Neural progenitor cell (in vitro differentiated cells): ENCODE measurements at regions not wholly inside any gene's neighbourhood (a gene's known extent, or its start where the extent isn't known, plus 50 kb on each side); places are given as distances from the start of the nearest gene placed in this dataset.

Experiments used
- CTCF ChIP-seq: fragments of 200-600 bp; sonication (generic); IDR thresholded peaks from 2 replicates; pipeline ENCODE4 v1.5.1; 2017; ENCODE audit warnings: antibody characterized with exemption, mild to moderate bottlenecking
- EZH2 ChIP-seq: fragments of 200-600 bp; sonication (generic); IDR thresholded peaks from 2 replicates; pipeline ENCODE4 v1.6.1; 2017; ENCODE audit warnings: antibody characterized with exemption, mild to moderate bottlenecking, moderate library complexity

- TF ChIP-seq CTCF (no peak), EZH2 (no peak)
Observed at GRCh38 chr12:118650586-118650960, 274.2 kb downstream of the SUDS3 start.
